HG03460 (cell line): ENCODE measurements at regions not wholly inside any gene's neighbourhood (a gene's known extent, or its start where the extent isn't known, plus 50 kb on each side); places are given as distances from the start of the nearest gene placed in this dataset.
"Not testable (repeated sequence)": the region's sequence is repeated elsewhere in the genome, so short reads cannot be mapped to it uniquely, and the experiment has no call there.

ENCODE experiments used
- ATAC-seq: cut with Tn5 transposase; IDR thresholded peaks from one replicate; pipeline ENCODE4 v1.9.1; 2021; ENCODE audit not compliant: unreplicated experiment

- ATAC-seq = no peak
These were observed 648.4 kb upstream of the HTR2C start for GRCh38 chrX:113935518-113935917.

- no peak for ATAC-seq
These were observed 650.0 kb upstream of the HTR2C start for GRCh38 chrX:113933931-113934330.

GRCh38 chrX:113929004-113929403 lies 654.9 kb upstream of the HTR2C start:
- no peak for ATAC-seq

GRCh38 chrX:113920661-113921060 lies 663.2 kb upstream of the HTR2C start:
- ATAC-seq = no peak

- ATAC-seq = no peak
These were observed 664.5 kb upstream of the HTR2C start for GRCh38 chrX:113919387-113919786.

GRCh38 chrX:113906168-113906567 lies 677.7 kb upstream of the HTR2C start:
- ATAC-seq = no peak

GRCh38 chrX:113892891-113893290 lies 691.0 kb upstream of the HTR2C start:
- no peak for ATAC-seq

GRCh38 chrX:113892401-113892800 lies 691.5 kb upstream of the HTR2C start:
- ATAC-seq = no peak

- no peak for ATAC-seq
These were observed 710.8 kb upstream of the HTR2C start for GRCh38 chrX:113873056-113873455.

GRCh38 chrX:113868711-113869110 lies 715.2 kb upstream of the HTR2C start:
- no peak for ATAC-seq

- ATAC-seq = no peak
These were observed 715.7 kb upstream of the HTR2C start for GRCh38 chrX:113868177-113868576.

GRCh38 chrX:113849408-113849807 lies 734.5 kb upstream of the HTR2C start:
- no peak for ATAC-seq

GRCh38 chrX:113833096-113834055 lies 750.5 kb upstream of the HTR2C start:
- no peak for ATAC-seq

GRCh38 chrX:113828470-113828869 lies 755.4 kb upstream of the HTR2C start:
- ATAC-seq = no peak

GRCh38 chrX:113818346-113818745 lies 765.5 kb upstream of the HTR2C start:
- no peak for ATAC-seq

- no peak for ATAC-seq
These were observed 779.1 kb upstream of the HTR2C start for GRCh38 chrX:113804819-113805218.

GRCh38 chrX:113804291-113804690 lies 779.6 kb upstream of the HTR2C start:
- ATAC-seq = no peak

GRCh38 chrX:113802837-113803236 lies 781.0 kb upstream of the HTR2C start:
- no peak for ATAC-seq

- no peak for ATAC-seq
These were observed 782.9 kb upstream of the HTR2C start for GRCh38 chrX:113800955-113801354.

- no peak for ATAC-seq
These were observed 790.3 kb upstream of the HTR2C start for GRCh38 chrX:113793563-113793962.

GRCh38 chrX:113790987-113791386 lies 792.9 kb upstream of the HTR2C start:
- ATAC-seq = no peak

GRCh38 chrX:113784754-113785153 lies 799.1 kb upstream of the HTR2C start:
- ATAC-seq = not testable (repeated sequence)

- no peak for ATAC-seq
These were observed 813.1 kb upstream of the HTR2C start for GRCh38 chrX:113770806-113771205.
